Activated CD4-positive, alpha-beta T cell treated with anti-CD3 and anti-CD28 coated beads, Interleukin-2, amount 10 ng/mL, durations not matched to agents 7 days and 5 days (primary cell): ENCODE measurements at regions not wholly inside any gene's neighbourhood (a gene's known extent, or its start where the extent isn't known, plus 50 kb on each side); places are given as distances from the start of the nearest gene placed in this dataset.

Experiments used
- CTCF ChIA-PET: fragments of 350-600 bp; sonication (Branson Sonifier 250); formaldehyde crosslinking; loops from one replicate; lab custom pipeline; 2021; ENCODE audit warnings: antibody characterized with exemption; lab: Charles Lee
- POLR2A ChIA-PET: fragments of 350-600 bp; sonication (Branson Sonifier 250); formaldehyde crosslinking; loops from one replicate; lab custom pipeline; 2021; ENCODE audit warnings: antibody characterized with exemption; lab: Charles Lee
- DNase-seq: peaks from one replicate; pipeline ENCODE4 v3.0.0-alpha.2; 2020
- H3K27ac Mint-ChIP-seq: one replicate; pipeline ENCODE4 v1.8.0; 2021; ENCODE audit warnings: mild to moderate bottlenecking, moderate library complexity, mixed read lengths
- H3K27me3 Mint-ChIP-seq: one replicate; pipeline ENCODE4 v1.8.0; 2021; ENCODE audit warnings: mixed read lengths
- H3K36me3 Mint-ChIP-seq: one replicate; pipeline ENCODE4 v1.8.0; 2021; ENCODE audit warnings: low read depth, mixed read lengths
- H3K4me1 Mint-ChIP-seq: one replicate; pipeline ENCODE4 v1.8.0; 2021; ENCODE audit warnings: mixed read lengths
- H3K4me3 Mint-ChIP-seq: one replicate; pipeline ENCODE4 v1.8.0; 2021; ENCODE audit warnings: mild to moderate bottlenecking, moderate library complexity, mixed read lengths
- H3K9me3 Mint-ChIP-seq: one replicate; pipeline ENCODE4 v1.8.0; 2021; ENCODE audit warnings: mixed read lengths

GRCh38 chr6:19492636-19493405, 344.3 kb upstream of the ID4 start:
- peaks cover 5% of the 10 kb centered on the region for H3K9me3 Mint-ChIP-seq
- ChIA-PET POLR2A (no interaction called here), CTCF (no interaction called here)
- no peak for DNase-seq
- no peaks in the 10 kb centered on the region for H3K36me3 Mint-ChIP-seq
- no peak overlapping the region for H3K27ac Mint-ChIP-seq
- H3K4me1 Mint-ChIP-seq = no peaks in the 10 kb centered on the region
- H3K27me3 Mint-ChIP-seq = no peaks in the 10 kb centered on the region
- no peak overlapping the region for H3K4me3 Mint-ChIP-seq

GRCh38 chr6:19501737-19502245, 335.4 kb upstream of the ID4 start:
- H3K27me3 Mint-ChIP-seq = no peaks in the 10 kb centered on the region
- CTCF ChIA-PET = no interaction called here

GRCh38 chr6:19502301-19502700, 334.9 kb upstream of the ID4 start:
- CTCF ChIA-PET = no interaction called here
- DNase-seq = no peak
- Mint-ChIP-seq H3K36me3 (no peaks in the 10 kb centered on the region), H3K9me3 (peaks cover 2% of the 10 kb centered on the region), H3K4me1 (no peaks in the 10 kb centered on the region), H3K27ac (no peak overlapping the region), H3K27me3 (no peaks in the 10 kb centered on the region), H3K4me3 (no peak overlapping the region)
- POLR2A ChIA-PET = no interaction called here

More at GRCh38 chr6:19501737-19502245, 335.4 kb upstream of the ID4 start:
- no peaks in the 10 kb centered on the region for H3K4me1 Mint-ChIP-seq
- POLR2A ChIA-PET = no interaction called here
- H3K9me3 Mint-ChIP-seq = peaks cover 2% of the 10 kb centered on the region
- H3K27ac Mint-ChIP-seq = no peak overlapping the region
- no peak for DNase-seq
- no peak overlapping the region for H3K4me3 Mint-ChIP-seq
- no peaks in the 10 kb centered on the region for H3K36me3 Mint-ChIP-seq

DNA sequence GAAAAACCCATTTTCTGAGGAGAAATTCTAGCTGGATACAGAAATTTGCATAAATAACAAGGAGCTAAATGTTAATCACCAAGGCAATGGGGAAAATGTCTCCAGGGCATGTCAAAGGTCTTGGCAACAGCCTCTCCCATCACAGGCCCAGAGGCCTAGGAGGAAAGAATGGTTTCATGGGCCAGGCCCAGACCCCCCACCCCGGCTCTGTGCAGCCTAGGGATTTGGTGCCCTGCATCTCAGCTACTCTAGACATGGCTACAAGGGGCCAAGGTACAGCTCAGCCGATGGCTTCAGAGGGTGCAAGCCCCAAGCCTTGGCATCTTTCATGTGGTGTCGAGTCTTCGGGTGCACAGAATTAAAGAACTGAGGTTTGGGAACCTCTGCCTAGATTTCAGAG, 321.2 kb upstream of the ID4 start:
- ChIA-PET POLR2A (no interaction called here), CTCF (no interaction called here)
- Mint-ChIP-seq H3K27ac (no peak overlapping the region), H3K4me1 (no peaks in the 10 kb centered on the region), H3K27me3 (no peaks in the 10 kb centered on the region), H3K4me3 (no peak overlapping the region), H3K9me3 (peaks cover 34% of the 10 kb centered on the region), H3K36me3 (no peaks in the 10 kb centered on the region)
- no peak for DNase-seq

DNA sequence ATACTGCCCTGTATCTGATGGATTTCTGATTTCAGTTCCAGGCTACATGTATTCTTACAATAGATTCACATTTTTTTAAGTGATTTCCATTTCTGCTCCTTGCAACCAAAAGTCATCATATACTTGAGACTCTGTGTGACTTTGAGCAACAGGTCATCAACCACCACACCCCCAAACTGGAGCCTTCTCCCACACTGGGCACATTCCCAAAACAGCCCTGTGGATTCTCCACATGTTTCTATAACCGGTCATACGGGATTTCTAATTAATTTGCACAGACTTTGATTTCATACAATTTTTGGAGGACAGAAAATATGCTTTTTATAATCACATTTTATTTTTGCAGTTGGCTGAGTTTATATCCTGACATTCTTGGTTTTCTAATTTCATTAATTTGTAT, 317.2 kb upstream of the ID4 start:
- Mint-ChIP-seq H3K36me3 (no peaks in the 10 kb centered on the region), H3K4me3 (no peak overlapping the region), H3K27me3 (no peaks in the 10 kb centered on the region), H3K4me1 (no peaks in the 10 kb centered on the region), H3K27ac (no peak overlapping the region), H3K9me3 (peaks cover 20% of the 10 kb centered on the region)
- no peak for DNase-seq
- ChIA-PET POLR2A (no interaction called here), CTCF (no interaction called here)

DNA sequence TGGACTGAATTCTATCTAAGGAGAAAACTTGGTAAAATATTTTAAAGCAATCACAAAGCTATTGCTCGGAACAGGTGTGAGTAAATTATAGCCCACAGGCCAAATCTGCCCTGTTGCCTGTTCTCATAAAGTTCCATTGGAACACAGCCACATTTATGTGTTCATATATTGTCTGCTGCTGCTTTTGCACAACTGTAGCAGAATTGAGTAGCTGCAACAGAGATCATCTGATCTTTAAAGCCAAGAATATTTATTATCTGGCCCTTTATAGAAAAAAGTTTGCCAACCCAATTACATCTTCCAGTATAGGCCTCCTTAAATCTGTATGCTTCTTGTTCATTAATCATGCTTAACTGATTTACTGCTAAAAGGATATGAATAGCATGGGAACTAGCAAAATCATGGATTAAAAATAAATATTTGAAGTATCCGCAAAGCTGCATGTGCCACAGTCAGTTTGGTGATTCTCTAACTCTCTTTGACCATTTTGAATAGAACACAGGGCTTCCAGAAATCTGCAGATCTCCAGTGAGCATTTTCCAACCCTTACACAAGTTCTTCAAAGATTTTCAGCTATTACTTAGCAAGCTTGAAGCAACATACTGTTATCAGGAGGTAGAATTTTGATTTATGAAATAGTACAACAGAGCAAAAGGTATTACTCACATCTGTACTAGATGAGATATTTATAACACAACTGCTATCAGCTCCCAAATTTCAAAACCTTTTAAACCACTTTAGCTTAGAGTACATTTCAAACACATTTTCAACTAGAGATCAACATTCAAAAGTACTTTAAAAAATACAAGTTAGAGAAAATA, 312.6 kb upstream of the ID4 start:
- no peak overlapping the region for H3K27ac Mint-ChIP-seq
- CTCF ChIA-PET = no interaction called here
- H3K9me3 Mint-ChIP-seq = no peaks in the 10 kb centered on the region
- DNase-seq = no peak
- POLR2A ChIA-PET = no interaction called here
- no peaks in the 10 kb centered on the region for H3K36me3 Mint-ChIP-seq
- H3K4me3 Mint-ChIP-seq = no peak overlapping the region
- no peaks in the 10 kb centered on the region for H3K27me3 Mint-ChIP-seq
- H3K4me1 Mint-ChIP-seq = no peaks in the 10 kb centered on the region

- DNase-seq = no peak
- Mint-ChIP-seq H3K27ac (no peak overlapping the region), H3K27me3 (no peaks in the 10 kb centered on the region), H3K9me3 (no peaks in the 10 kb centered on the region), H3K4me1 (no peaks in the 10 kb centered on the region), H3K4me3 (no peak overlapping the region), H3K36me3 (no peaks in the 10 kb centered on the region)
- ChIA-PET CTCF (no interaction called here), POLR2A (no interaction called here)
Measured at GRCh38 chr6:19525673-19526072, 311.5 kb upstream of the ID4 start.

DNA sequence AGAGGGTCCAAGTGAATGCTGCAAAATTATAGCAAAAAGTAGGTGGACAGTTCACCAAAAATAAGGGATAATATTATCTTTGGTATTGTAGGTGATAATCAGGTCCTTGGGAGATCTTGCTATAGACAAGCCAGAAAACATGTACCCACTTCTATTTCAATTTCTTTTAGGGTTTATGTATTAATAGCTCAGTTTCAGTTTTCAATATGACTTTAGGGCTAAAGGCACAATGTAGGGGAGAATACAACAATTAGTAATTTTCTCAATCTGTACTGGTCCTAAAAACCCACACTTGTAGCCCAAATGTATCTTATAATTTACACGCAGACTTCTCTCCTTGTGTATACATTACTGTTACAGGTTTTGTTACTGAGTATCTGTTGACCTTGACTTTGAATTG, 307.0 kb upstream of the ID4 start:
- CTCF ChIA-PET = interaction anchor here (0.6 kb wide), 1 partner anchor 341 kb away, joined by 4 read pairs; no protein-coding TSS in a partner anchor
- H3K27ac Mint-ChIP-seq = no peak overlapping the region

GRCh38 chr6:19535351-19535750, 301.8 kb upstream of the ID4 start:
- peaks cover 4% of the 10 kb centered on the region for H3K9me3 Mint-ChIP-seq
- no peaks in the 10 kb centered on the region for H3K27me3 Mint-ChIP-seq
- H3K4me1 Mint-ChIP-seq = no peaks in the 10 kb centered on the region
- ChIA-PET POLR2A (no interaction called here), CTCF (no interaction called here)
- no peaks in the 10 kb centered on the region for H3K36me3 Mint-ChIP-seq
- no peak overlapping the region for H3K27ac Mint-ChIP-seq
- no peak for DNase-seq
- H3K4me3 Mint-ChIP-seq = no peak overlapping the region

More for the DNA sequence above, 307.0 kb upstream of the ID4 start:
- no peaks in the 10 kb centered on the region for H3K9me3 Mint-ChIP-seq
- POLR2A ChIA-PET = interaction anchor here (0.6 kb wide), 1 partner anchor 41 kb away, joined by 3 read pairs; no protein-coding TSS in a partner anchor
- DNase-seq = no peak
- H3K4me1 Mint-ChIP-seq = no peaks in the 10 kb centered on the region
- no peaks in the 10 kb centered on the region for H3K27me3 Mint-ChIP-seq
- no peaks in the 10 kb centered on the region for H3K36me3 Mint-ChIP-seq
- H3K4me3 Mint-ChIP-seq = no peak overlapping the region

DNA sequence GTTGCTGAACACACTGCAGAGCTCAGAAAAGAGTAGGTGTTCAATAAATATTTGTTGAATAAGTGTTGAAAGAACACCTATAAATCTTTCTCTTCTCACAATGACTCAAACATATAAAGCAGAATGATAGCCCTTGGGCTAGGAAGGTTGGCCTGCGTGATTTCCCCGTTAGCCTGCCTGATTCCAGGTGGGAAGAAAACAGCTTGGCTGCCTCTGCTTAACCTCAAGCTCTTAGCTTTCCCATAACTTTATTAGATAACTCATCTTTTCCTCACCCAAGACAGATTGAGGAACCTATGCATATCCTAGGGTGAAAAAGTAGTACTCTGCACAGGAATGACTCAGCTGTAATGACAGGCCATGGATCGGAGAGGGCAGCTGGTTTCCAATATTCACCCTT, 300.3 kb upstream of the ID4 start:
- CTCF ChIA-PET = no interaction called here
- Mint-ChIP-seq H3K4me3 (no peak overlapping the region), H3K4me1 (no peaks in the 10 kb centered on the region)

GRCh38 chr6:19538096-19538495, 299.1 kb upstream of the ID4 start:
- no peak for DNase-seq

More for the DNA sequence above, 300.3 kb upstream of the ID4 start:
- DNase-seq = no peak
- POLR2A ChIA-PET = interaction anchor here (0.6 kb wide), 1 partner anchor 296 kb away, joined by 3 read pairs; no protein-coding TSS in a partner anchor
- H3K27me3 Mint-ChIP-seq = no peaks in the 10 kb centered on the region
- H3K9me3 Mint-ChIP-seq = peaks cover 6% of the 10 kb centered on the region
- no peak overlapping the region for H3K27ac Mint-ChIP-seq
- H3K36me3 Mint-ChIP-seq = no peaks in the 10 kb centered on the region

GRCh38 chr6:19547507-19547906, 289.7 kb upstream of the ID4 start:
- Mint-ChIP-seq H3K36me3 (no peaks in the 10 kb centered on the region), H3K27me3 (no peaks in the 10 kb centered on the region), H3K9me3 (no peaks in the 10 kb centered on the region), H3K27ac (no peak overlapping the region), H3K4me1 (no peaks in the 10 kb centered on the region), H3K4me3 (no peak overlapping the region)
- CTCF ChIA-PET = no interaction called here
- POLR2A ChIA-PET = no interaction called here
- no peak for DNase-seq

More at GRCh38 chr6:19538096-19538495, 299.1 kb upstream of the ID4 start:
- Mint-ChIP-seq H3K36me3 (no peaks in the 10 kb centered on the region), H3K27me3 (no peaks in the 10 kb centered on the region), H3K27ac (no peak overlapping the region), H3K4me3 (no peak overlapping the region), H3K4me1 (no peaks in the 10 kb centered on the region), H3K9me3 (peaks cover 6% of the 10 kb centered on the region)
- ChIA-PET POLR2A (no interaction called here), CTCF (no interaction called here)

- ChIA-PET POLR2A (no interaction called here), CTCF (no interaction called here)
- Mint-ChIP-seq H3K27me3 (no peaks in the 10 kb centered on the region), H3K4me3 (no peak overlapping the region), H3K27ac (no peak overlapping the region), H3K9me3 (peaks cover under 1% of the 10 kb centered on the region), H3K4me1 (no peaks in the 10 kb centered on the region), H3K36me3 (no peaks in the 10 kb centered on the region)
- DNase-seq = no peak
Measured at GRCh38 chr6:19549109-19549508, 288.1 kb upstream of the ID4 start.
